ENCODE measurements at regions not wholly inside any gene's neighbourhood (a gene's known extent, or its start where the extent isn't known, plus 50 kb on each side); places are given as distances from the start of the nearest gene placed in this dataset.
"Not testable (repeated sequence)": the region's sequence is repeated elsewhere in the genome, so short reads cannot be mapped to it uniquely, and the experiment has no call there.

DNA sequence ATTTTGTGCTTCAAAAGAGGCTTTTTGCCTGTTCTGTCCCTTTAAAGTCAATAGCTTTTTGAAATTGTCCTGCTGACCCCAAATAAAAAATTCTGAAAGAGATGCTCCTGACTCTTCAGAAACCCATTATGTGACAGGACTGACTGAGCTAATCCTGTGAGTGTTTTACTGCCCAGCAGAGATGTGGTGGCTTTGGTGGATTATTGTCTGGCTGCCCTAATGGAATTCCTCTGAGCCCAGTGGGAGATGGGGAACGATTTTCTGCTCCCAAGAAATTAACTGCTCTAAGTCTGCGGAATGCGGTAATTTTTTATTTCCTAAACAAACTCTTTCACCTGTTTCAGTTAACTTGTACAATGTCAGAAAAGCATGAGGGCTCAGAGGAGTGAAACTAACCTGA, 258.2 kb downstream of the IKZF2 start:
- in situ Hi-C loops (cut with HindIII; ENCODE audit: low pct_ligation_motif_present, low pct_unique_long_range_greater_than_20kb, low sequenced_read_pairs): no loop called here
- no peak for DNase-seq

DNA sequence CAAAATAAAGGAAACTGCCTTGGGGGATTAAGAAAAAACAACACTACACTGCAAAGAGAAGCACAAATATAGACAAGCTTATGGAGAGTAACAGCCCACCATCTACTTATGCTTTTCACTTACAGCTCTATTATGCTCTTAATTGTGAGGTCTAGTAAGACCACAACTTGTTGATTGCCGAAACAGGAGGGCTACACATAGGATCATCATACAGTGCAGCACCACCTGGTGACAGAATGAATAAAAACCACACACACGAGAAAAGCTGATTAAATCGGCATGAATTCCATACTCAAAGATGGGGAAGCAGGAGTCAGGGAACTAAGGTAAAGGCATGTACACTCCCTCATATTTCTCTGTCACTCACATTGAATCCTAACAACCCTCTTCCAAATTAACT, 259.2 kb downstream of the IKZF2 start:
- in situ Hi-C loops (cut with HindIII; ENCODE audit: low pct_ligation_motif_present, low pct_unique_long_range_greater_than_20kb, low sequenced_read_pairs): no loop called here
- DNase-seq: peak; percentile 51

- no peak for DNase-seq
- in situ Hi-C loops (cut with HindIII; ENCODE audit: low pct_ligation_motif_present, low pct_unique_long_range_greater_than_20kb, low sequenced_read_pairs): no loop called here
Measured at GRCh38 chr2:212891580-212891979, 259.8 kb downstream of the IKZF2 start.

DNA sequence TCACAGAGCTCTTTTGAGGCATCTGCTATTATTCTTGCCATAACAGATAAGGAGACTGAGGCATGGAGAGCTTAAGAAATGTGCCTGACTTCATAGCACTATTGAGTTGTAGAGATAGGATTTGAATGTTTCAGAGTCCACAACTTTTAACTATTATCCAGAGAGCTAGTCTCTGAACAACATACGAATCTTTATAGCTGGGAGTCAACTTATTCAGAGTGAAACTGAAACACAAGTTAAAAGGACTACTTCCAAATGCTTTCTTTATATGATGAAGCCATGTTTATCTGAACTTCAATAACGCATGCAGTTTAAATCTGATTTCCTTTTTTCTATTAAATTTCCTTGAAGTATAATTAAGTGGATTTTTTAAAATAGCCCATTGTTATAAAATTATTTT, 268.8 kb downstream of the IKZF2 start:
- no peak for DNase-seq
- in situ Hi-C loops (cut with HindIII; ENCODE audit: low pct_ligation_motif_present, low pct_unique_long_range_greater_than_20kb, low sequenced_read_pairs): no loop called here

DNA sequence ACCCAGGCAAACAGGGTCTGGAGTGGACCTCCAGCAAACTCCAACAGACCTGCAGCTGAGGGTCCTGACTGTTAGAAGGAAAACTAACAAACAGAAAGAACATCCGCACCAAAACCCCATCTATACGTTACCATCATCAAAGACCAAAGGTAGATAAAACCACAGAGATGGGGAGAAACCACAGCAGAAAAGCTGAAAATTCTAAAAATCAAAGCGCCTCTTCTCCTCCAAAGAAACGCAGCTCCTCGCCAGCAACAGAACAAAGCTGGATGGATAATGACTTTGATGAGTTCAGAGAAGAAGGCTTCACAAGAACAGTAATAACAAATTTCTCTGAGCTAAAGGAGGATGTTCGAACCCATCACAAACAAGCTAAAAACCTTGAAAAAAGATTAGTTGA, 274.9 kb downstream of the IKZF2 start:
- in situ Hi-C loops (cut with HindIII; ENCODE audit: low pct_ligation_motif_present, low pct_unique_long_range_greater_than_20kb, low sequenced_read_pairs); DNase-seq: not testable (repeated sequence)

- in situ Hi-C loops (cut with HindIII; ENCODE audit: low pct_ligation_motif_present, low pct_unique_long_range_greater_than_20kb, low sequenced_read_pairs); DNase-seq: not testable (repeated sequence)
Measured at GRCh38 chr2:212875950-212876349, 275.5 kb downstream of the IKZF2 start.

DNA sequence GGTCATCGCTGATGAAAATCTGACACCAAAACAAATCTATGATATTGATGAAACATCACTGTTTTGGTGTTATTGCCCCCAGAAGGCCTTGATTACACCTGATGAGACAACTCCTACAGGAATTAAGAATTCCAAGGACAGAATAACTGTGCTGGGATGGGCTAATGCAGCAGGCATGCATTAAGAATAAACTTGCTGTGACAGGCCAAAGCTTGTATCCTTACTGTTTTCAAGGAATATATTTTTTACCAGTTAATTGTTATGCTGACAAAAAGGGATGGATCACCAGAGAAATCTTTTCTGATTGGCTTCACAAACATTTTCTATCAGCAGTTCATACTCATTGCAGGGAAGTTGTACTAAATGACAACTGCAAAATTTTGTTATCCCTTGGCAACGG, 278.2 kb downstream of the IKZF2 start:
- in situ Hi-C loops (cut with HindIII; ENCODE audit: low pct_ligation_motif_present, low pct_unique_long_range_greater_than_20kb, low sequenced_read_pairs): no loop called here
- DNase-seq: no peak

DNA sequence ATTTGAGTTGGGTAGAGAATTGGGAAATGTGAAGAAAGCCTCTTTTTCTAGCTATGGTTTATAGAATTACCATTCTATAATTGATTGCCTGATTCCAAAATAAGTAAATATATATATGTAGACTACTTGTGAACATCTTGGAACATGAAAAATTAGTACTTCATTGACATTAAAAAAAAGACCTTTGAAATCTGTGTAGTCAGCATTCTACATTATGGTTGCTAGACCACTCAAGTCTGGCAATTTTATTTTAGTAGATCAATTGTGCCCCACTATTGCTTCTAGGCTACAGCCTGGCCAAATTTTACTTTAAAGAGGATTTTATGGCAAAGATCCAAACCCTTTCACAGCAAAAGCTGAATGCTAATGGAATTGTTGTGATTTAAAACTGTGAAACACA, 279.8 kb downstream of the IKZF2 start:
- in situ Hi-C loops (cut with HindIII; ENCODE audit: low pct_ligation_motif_present, low pct_unique_long_range_greater_than_20kb, low sequenced_read_pairs): no loop called here
- no peak for DNase-seq

- in situ Hi-C loops (cut with HindIII; ENCODE audit: low pct_ligation_motif_present, low pct_unique_long_range_greater_than_20kb, low sequenced_read_pairs): no loop called here
Measured at GRCh38 chr2:212864186-212864585, 287.2 kb downstream of the IKZF2 start.

DNA sequence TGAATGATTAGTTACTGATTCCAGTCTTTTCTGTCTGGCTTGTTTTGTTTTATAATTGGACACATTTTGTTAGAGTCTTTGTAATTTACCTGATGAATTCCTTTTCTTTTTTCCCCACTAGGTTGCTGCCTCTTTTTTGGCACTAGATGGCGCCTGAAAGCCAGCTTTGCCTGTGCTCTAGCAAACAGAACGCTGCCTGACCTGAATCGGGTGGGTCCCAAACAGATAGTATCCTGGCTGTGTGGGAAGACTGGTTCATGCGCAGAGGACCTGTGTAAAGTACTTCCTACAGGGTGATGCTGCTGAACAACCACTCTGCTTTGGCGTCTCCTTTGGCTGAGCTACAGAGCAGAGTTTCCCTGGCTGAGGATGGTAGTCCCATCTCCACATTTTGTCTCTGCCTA, 288.2 kb downstream of the IKZF2 start:
- peak; percentile 54 for DNase-seq
- in situ Hi-C loops (cut with HindIII; ENCODE audit: low pct_ligation_motif_present, low pct_unique_long_range_greater_than_20kb, low sequenced_read_pairs): no loop called here

More at GRCh38 chr2:212864186-212864585, 287.2 kb downstream of the IKZF2 start:
- no peak for DNase-seq

DNA sequence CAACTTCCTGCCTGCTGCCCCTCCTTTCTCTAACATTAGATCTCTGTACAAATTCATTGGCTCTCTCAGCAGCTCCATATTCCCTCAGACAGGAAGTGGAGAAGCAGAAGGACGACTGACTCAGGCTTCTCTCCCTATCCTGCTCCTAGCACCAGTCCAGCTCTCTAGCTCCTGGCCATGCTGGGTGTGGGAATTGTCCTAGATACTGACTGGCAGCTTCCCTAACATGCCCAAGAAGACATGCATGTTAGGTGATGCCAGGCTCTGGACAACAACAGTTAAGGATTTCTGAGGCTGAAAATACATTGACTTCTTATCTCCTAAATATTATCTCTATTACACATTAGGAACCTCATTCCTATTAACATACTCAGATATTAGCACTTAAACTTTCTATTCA, 292.9 kb downstream of the IKZF2 start:
- in situ Hi-C loops (cut with HindIII; ENCODE audit: low pct_ligation_motif_present, low pct_unique_long_range_greater_than_20kb, low sequenced_read_pairs): no loop called here
- no peak for DNase-seq

- no peak for DNase-seq
- in situ Hi-C loops (cut with HindIII; ENCODE audit: low pct_ligation_motif_present, low pct_unique_long_range_greater_than_20kb, low sequenced_read_pairs): no loop called here
Measured at GRCh38 chr2:212854771-212855170, 296.6 kb downstream of the IKZF2 start.

DNA sequence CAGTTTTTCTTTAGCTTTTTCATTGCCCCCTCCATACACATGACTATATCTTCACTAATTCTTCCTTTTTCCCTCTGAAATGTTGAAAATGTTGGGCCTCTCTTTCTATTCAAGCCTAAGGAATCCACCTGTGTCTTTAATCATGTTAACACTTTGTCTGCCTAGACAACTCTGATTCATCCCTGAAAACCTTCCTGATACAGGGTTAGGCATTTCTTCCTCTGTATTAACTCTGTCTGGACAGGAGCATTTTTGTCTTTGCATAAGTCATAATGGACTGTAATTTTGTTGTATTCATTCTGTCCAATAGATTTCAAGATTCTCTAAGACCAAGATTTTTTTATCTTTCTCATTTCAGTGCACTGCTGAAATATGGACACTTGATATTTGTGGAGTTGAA, 297.3 kb downstream of the IKZF2 start:
- in situ Hi-C loops (cut with HindIII; ENCODE audit: low pct_ligation_motif_present, low pct_unique_long_range_greater_than_20kb, low sequenced_read_pairs): no loop called here
- no peak for DNase-seq

DNA sequence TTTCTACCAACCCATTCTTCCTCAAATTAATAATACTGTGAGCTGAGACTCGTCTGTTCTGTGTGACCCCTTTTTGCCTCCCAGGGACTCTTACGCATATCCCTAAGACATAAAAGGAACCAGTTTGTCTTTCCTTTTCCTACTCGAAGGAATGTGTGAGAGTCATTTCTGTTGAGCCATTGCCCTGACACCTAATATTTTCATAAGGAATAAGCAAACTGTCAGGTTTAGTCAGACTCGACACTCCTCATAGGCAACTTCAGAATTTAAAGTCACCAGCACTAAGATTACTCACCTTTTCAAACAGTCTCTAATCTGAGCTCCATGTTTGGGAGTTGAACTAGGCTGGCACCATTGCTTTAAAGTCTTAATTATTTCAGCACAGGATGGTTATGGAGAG, 305.5 kb downstream of the IKZF2 start:
- in situ Hi-C loops (cut with HindIII; ENCODE audit: low pct_ligation_motif_present, low pct_unique_long_range_greater_than_20kb, low sequenced_read_pairs): no loop called here
- DNase-seq: no peak

GRCh38 chr2:212843409-212844199, 305.0 kb upstream of the ERBB4 start:
- no peak for DNase-seq
- in situ Hi-C loops (cut with HindIII; ENCODE audit: low pct_ligation_motif_present, low pct_unique_long_range_greater_than_20kb, low sequenced_read_pairs): no loop called here

DNA sequence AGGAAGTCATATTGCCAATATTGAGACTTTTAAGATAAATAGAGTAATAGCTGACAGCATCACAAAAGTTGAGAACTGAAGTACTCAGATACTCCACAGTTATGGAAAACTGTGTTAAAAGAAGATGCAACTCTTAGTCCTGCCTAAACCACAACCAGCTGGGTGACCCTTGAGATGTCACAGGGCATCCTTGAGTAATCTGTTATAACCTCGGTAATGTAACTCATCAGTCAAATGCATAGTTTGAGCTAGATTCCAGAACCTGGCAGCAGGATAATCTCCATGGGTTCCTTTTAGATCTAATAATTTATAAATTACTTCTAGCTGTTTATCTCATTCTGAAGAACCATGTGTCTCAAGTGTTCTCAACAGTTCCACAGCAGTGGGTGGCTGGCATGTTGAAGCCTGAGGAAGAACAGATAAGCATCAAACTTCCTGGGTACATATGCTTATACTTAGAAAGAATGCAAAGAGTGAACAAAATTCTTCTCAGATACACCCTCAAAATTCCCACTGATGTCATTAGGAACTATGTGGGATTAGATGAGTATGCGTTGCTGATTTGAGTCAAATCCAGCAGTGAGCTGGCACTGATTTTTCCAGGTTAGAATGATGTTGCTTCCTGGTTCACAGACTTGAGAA, 304.1 kb upstream of the ERBB4 start:
- in situ Hi-C loops (cut with HindIII; ENCODE audit: low pct_ligation_motif_present, low pct_unique_long_range_greater_than_20kb, low sequenced_read_pairs): no loop called here
- no peak for DNase-seq

- in situ Hi-C loops (cut with HindIII; ENCODE audit: low pct_ligation_motif_present, low pct_unique_long_range_greater_than_20kb, low sequenced_read_pairs): no loop called here
- no peak for DNase-seq
Measured at GRCh38 chr2:212841460-212841859, 302.9 kb upstream of the ERBB4 start.

DNA sequence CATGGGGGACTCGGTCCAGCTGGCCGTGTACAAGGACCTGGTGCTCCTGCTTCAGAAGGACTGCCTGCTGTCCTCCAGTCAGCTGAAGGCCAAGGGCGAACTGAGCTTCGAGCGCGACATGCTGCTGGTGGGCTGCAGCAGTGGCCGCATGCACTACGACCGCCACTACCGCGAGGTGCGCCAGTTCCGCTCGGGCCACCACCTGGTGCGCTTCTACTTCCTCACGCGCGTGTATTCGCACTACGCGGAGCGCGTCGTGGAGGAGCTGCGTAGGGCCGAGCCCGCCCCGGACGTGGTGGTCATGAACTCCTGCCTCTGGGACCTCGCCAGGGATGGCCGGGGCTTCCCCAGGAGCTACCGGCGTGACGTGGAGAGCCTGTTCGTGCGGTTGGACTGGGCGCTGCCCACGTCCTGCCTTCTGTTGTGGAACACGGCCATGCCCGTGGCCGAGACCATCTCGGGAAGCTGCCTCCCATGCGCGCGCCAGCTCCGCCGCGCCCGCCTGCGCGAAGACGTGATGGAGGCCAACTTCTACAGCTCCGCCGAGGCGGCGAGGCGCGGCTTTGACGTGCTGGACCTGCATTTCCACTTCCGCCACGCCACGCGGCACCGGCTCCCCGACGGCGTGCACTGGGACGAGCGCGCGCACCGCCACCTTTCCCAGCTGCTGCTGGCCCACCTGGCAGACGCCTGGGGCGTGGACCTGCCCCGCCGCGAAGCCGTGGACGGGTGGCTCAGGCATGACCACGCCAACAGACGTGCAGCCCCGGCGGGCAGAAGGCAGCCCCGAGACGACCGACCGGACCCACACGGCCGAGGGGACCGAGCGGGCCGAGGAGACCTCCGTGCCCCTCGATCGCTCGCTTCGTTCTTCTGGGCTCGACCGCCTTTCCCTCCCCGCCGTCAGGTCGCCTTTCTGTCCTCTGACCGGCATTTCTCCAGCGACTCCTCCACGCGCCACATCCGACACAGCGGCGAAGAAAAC, 293.9 kb upstream of the ERBB4 start:
- in situ Hi-C loops (cut with HindIII; ENCODE audit: low pct_ligation_motif_present, low pct_unique_long_range_greater_than_20kb, low sequenced_read_pairs): no loop called here
- no peak for DNase-seq

GRCh38 chr2:212831671-212832199, 293.1 kb upstream of the ERBB4 start:
- in situ Hi-C loops (cut with HindIII; ENCODE audit: low pct_ligation_motif_present, low pct_unique_long_range_greater_than_20kb, low sequenced_read_pairs): no loop called here
- no peak for DNase-seq

All from ACHN (cell line).